NCI-H2227 (cell line): ENCODE measurements at regions not wholly inside any gene's neighbourhood (a gene's known extent, or its start where the extent isn't known, plus 50 kb on each side); places are given as distances from the start of the nearest gene placed in this dataset.

Source experiments
- DNase-seq: peaks from one replicate; lab custom pipeline; 2025; ENCODE audit not compliant: unreplicated experiment; lab: John Stamatoyannopoulos, UW

DNA sequence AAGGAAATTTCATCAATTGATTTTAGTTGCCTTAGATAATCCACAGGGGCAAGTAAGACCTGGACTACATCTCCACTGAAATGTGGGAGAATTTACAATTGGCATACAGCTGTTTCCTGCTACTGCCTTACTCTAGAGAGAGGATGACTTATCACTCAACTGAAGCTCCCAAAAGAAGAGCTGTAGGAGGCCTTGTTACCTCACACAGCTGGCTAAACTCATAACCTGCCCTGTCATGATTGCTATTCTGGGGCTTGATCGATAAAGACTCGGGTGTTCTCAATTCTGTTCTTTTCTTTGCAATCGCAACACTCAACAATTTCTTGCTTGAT, 1396.4 kb downstream of the EFNB2 start:
- no peak for DNase-seq

DNA sequence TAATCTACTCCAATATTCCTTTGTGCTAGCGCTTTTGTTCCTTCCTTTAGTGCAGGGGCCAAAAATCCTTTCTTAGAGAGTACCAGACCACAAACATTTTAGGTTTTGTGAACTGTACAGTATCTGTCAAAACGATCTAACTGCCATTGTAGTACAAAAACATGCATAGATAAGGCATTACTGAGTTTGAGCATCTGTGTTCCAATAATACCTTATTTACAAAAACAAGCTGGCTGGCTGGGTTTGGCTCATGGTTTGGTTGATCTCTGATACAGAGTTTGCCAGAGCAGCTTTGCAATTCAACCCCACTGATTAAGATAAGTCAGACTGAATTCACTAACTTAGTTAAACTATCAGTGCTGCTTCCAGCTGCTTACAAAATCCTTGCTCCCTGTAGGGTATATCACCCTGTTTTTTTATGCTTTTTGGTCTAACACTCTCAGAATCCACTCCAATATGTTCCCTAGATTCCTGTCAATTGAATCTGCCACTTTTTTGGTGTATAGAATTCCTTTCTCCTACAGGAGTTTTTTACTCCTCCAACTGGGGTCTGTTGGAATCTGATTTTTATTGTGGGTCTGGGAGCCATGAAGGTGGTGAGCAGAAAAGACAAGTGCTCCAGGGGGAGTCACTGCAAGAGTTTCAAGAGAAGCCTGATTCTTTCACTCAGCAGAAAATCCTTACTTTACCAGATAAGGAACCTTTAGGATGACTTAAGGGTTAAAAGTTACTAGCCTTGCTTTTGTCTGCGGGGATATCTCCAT, 1399.4 kb downstream of the EFNB2 start:
- DNase-seq, result no peak

DNA sequence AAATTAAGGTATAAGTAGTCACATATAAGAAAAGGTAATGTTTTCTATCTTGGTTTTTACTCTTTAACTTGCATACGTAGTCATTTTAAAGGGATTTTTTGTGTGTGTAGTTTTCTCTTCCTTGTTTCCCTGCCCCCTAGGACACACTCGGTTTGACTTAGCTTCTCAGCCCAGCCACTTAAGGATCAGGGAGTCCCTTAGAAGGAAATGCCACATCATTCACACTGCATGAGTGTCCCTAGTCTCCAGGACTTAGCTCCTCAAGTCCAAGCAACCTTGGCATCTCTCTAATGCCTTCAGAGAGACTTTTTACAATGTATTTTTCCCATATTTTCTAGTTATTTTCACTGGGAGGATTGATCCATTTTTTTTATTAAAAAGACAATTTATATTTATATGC, 1407.7 kb downstream of the EFNB2 start:
- DNase-seq, result no peak

DNA sequence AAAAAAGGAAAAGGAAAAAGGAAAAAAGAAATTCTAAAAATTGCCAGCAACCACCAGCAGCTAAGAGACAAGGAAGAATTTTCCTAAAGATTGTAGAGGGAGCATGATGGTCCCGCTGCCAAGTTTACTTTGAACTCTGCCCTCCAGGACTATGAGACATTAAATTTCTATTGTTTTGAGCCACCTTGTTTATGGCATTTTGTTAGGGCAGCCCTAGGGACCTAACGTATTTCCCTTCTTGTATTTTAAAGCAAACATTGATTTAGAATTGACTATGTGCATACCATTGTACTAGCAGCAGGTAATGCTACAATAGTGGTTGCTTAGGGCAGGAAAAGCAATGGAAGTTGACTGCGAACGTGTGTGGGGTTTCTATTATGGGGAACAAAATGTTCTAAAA, 1414.2 kb downstream of the EFNB2 start:
- no peak for DNase-seq

DNA sequence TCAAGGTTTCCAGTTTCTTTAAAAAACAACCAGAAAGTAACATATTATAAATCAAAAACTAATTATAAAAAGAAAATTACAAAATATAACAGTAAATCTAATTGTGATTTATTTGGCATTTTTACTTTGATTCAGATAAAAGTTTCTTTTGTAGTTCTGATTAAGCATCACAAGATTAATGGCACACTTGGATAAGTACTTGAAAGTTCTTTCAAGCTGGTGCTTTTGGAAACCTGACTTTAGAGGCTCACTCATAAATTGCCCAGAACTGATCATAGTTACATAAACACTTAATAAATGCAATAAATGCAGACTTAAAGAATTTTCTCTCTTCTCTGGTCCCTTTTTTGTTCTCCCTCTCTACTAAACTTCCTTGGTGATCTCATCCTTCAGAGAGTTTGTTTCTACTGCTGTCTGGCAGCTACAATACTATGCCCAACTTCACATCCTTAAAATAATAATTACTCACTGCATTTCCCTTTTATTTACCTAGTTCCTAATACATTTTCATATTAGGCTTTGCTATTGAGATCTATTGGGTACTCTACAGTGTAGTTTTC, 1417.0 kb downstream of the EFNB2 start:
- no peak for DNase-seq

DNA sequence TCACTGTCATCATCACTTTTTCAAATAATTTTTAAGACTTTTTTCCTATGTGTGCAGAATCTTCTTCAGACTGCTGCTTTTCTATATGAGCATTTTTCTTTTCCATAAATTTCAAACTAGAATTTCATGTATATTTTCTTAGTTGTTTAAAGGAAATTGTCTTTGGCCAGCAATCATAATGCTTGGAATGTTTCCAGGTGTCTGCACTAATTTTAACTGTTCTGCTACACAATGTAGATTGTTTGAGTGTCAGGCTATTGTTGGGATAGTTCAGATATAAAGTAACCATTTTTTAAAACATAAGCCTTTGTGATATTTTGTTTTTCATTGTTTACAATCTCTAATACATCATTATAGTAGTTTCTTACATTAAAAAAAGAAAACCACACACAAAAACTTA, 1418.5 kb downstream of the EFNB2 start:
- no peak for DNase-seq

DNA sequence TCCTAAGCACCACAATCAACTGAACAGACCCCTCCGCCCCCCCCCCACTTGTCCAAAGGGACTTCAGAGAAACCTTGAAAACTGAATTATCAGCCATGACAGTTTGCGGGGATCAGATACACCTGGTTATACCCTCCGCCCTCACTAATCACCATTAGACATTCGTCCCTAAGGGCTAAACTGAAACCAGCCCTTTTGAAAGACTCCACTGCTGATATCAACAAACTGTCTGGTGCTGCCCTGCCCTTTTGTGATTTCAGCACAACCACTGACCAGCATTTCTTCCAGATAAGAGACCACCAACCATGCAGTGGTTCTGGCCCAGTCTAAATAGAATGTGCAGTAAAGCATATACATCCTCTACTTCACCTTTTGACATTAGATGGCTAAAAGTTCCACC, 1422.9 kb downstream of the EFNB2 start:
- no peak for DNase-seq

DNA sequence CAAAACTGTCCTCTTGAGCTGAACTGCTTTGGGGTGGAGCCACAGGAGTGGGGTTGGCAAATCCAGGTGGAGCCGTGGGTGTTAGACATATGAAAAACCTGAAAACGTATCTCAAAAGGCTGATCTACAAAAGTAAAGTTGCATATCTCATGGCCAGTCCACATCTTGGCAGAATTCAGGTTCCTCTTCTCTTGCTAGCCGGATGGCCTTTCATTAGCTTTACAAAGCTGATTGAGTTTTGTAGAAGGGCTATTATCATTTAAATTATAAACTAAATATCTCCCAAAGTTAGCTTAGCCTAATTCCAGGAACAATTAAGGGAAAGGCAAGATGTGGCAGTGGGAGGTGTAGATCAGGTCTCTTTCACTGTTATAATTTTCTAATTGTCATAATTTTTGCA, 1427.7 kb downstream of the EFNB2 start:
- DNase-seq, result no peak

DNA sequence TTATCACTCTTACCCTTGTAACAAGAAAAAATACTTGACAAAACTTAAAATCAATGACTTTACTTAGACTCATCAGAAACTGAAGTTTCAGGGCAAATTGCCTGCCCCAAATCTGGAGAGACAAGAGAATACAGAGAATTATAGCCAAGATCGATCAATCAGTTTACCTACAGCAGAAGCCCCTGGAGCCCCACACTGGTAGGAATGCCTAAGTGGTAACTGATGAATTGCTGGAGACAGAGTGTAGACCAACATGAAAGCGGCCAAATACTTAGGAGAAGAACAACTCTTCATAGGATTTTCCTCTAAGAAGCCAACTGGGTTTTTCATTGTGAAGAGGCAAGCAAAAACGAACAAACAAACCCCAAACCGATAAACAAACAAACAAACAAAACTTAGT, 1430.0 kb downstream of the EFNB2 start:
- DNase-seq, result no peak

DNA sequence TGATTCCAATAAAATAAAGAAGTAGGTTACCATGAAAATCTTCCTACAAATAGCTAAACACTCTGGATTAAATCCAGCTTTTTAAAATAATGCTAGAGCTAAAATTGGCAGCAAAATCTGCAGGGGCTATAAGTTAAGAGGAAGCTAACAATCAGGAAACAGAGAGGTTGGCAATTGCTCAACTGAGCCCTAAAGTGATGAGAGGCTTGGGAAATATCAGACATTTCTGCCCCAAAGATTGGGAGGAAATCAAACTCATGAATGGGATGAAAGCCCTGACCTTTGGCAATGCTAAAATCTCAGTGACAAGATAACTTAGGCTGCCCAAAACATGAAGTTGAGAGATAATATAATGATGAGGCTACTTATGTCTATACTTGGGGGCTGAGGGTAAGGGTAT, 1437.9 kb downstream of the EFNB2 start:
- DNase-seq, result no peak

DNA sequence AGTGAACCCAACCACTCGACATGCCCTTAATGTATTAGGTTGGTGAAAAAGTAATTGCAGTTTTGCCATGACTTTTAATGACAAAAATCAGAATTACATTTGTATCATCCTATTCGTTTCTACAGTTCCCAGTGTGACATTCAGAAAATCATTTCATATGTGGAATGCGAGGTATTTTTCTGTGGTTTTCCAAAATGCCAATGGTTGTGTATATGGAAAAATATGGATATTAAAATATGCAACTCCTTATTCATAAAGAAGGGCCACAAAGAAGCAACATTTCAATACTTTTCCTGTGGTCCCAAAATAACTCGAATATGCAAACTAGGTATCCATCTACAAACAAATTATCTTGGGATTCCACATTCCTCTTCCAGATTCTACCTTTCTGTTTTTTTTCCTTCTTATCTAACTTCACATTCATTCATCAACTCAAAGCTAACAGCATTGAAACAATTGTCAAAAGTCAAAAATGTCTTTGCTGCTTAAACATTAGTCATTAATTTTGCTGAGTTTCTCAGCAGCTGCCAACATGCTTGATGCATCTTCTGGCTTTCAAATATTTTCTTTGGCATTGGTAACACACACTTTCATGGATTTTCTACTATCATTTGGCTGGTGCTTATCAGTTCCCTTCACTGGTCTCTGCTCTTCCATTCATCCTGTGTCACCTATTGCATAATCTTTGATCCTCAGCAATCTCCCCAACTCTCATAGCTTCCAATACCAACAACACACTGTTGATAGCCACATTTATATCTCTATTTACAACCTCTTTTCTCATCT, 1445.4 kb downstream of the EFNB2 start:
- DNase-seq, result no peak

DNA sequence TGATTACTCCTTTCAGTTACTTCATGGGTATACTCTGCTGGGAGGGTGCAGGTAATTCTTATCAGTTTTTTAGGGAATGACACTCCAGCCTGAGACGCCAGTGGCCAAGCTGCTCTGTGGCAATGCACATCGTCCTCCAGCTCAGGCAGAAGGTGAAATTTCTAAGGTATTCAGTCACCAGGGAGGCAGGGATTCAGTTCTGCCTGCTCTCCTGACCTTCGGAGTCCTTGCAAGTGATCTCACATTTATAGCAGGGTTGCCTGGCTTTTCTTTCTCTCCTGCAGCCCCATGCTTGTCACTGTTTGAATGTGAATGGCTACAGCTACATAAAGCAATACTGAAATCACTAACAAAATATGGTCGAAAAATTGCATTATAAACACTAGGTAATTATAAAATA, 1447.5 kb downstream of the EFNB2 start:
- no peak for DNase-seq

DNA sequence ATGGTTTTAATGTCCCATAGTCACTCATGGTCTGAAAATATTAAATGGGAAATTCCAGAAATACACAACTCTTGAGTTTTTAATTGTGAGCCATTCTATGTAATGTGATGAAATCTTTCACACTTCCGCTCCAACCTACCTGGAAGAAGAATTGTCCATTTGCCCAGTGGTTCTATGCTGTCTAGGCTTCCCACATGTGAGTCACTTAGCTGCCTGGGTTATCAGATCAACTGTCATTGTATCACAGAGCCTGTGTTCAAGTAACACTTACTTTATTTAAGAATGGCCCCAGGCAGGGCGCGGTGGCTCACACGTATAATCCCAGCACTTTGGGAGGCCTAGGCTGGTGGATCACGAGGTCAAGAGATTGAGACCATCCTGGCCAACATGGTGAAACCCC, 1450.5 kb downstream of the EFNB2 start:
- no peak for DNase-seq

DNA sequence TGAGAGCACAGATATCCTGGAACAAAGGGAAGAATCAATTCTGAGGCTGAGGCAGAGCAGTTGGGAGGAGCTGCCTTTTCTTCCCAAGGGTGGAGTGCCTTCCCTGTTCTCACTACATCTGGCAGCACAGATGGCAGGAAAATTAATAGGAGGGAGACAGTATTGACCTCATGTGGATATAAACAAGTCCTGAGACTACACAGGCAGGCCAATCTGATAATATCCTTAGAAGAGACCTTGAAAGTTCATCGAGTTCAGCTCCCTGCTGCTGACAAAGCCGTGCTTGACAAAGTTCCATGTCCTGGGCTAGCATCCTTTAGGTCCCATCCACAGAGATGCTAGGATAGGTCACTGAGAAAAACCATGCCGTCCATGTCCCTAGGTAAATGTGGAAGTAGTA, 1451.5 kb downstream of the EFNB2 start:
- DNase-seq, result peak; percentile 29

DNA sequence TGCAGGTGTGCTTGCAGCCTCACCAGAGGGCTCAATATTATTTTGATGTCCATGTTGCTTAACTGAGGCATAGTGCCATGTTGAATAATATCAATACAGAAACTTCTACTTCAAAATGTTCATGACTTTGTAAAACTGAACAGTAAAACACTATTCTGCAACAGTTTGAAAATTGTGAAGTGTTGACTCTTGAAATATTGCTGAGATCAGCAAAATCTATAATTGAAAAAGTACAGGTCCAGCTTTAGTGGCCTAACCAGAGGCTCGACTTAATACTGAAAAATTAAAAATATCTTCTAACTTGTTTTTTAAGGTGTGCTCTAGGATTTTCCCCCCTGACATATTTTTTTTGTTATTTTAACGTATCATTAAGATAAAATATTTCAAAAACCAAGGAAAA, 1460.7 kb downstream of the EFNB2 start:
- DNase-seq, result no peak

DNA sequence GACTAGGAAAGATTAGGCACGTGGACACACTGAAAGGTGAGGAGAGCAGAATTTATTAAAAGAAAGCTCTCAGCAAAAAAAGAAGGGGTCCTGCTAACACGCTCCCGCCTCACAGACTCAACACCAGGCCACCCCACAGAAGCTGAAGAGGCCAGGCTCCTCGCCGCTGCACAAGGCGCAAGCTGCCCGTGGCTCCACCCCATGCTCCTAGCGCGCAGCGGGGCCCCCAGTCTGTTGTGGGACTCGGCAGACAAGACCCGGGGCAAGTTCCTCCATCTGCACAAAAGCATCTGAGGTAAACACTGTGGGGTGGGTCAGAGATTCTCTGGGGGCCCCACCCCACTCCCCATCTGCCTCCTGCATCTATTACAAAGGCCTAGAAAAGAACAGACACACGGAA, 1462.4 kb downstream of the EFNB2 start:
- DNase-seq, result no peak

DNA sequence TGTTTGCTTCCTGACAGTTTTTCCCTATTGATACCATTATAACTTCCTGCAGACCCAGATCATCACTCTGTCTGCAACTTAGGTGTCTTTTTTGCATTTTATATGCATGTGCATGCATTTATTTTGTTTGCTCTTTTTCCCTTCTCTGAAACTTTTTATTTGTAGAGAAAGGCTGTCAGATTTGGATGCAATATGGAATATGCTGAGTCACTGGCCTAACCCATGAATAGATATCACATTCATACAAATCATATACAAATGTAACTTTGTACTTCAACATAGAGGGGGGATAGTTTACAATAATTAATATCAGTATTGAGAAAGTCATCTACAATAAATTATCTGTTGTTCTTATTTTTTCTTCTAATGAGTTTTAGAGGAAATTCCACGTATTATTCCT, 1465.0 kb downstream of the EFNB2 start:
- DNase-seq, result no peak

DNA sequence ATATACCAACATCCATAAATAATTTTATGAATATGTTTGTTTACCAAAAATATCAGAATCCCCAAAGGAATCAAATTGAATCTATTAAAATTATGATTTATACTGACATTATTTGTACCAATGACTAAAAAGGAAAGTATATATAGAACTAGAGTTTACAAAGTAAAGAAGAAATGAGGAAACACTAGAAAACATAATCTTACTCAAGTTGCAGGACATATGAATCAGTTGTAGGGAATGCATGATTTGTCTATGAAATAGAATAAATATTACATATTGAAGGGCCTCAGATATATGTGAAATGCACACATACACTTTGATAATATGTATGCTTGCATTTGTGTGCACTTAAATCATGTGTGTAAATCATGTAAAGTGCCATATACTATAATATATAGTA, 1466.4 kb downstream of the EFNB2 start:
- DNase-seq, result no peak

DNA sequence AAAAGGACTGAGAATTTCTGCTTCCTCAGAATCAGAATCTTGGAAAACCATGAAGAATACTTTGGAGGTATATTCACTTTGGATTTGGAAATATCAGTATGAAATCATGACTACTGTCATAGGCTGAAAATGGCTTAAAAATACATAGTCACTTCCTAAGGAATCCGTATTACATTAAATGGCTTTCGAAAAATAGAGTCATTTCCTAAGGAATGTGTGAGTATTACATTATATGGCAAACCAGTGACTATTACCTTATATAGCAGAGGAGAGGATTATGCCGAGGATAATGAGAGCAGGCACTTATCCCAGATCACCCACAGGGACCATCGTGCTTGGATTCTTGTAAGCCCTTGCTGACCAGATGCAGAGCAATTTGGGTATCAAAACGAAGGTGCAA, 1471.8 kb downstream of the EFNB2 start:
- DNase-seq, result no peak

DNA sequence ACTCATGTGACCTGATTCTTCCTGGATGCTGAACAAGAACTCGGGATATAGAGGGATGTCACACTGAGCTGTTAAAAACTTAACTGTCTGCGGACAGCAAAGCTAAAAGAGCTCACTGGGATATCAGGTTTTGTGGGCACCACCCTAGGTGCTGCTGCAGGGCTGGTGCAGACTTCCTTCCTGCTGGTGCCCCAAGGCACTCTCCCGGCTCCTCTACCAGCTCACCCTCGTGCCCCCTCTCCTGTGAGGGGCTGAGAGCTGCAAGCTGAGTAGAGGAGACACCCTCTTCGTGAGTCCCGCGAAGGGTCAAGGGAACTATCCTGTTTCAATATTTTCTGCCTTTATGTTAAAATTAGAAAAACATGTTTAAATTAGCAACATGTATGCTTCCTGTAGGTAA, 1475.7 kb downstream of the EFNB2 start:
- DNase-seq, result no peak

DNA sequence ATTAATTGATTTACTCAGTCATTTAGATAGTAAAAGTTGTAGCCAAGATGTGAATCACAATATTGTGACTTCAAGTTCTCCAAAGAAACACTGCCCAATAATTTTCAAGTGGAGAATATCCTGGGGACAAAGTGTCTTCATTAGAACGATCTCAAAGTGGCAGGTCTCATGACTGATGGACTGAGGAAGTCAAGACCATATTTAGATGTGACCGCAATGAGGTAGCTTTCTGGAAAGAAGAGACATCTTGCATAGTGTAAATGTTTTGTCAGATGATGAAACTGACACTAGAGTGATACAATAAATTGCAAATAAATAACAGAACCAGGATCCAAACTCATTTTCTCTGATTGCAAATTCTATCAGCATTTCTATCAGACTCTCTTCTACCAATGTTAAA, 1476.9 kb downstream of the EFNB2 start:
- no peak for DNase-seq

DNA sequence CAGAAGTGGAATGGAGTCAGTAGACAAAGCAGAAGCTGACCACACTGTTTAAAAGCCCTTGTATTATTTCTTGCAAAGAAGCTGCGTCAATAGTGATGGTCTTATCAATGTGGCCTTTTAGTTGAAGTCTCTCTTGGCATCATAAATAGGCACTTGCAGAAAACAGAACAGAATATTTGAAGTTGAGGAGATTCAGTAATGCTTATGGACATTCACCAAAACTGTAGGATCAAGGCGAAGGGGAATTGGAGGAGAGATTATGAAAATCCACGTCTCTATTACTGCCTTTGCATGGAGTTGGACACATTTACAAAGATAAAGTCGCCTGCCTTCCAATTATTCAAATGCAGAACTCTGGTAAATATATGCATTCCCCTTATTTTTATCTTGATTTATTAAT, 1482.8 kb downstream of the EFNB2 start:
- no peak for DNase-seq

DNA sequence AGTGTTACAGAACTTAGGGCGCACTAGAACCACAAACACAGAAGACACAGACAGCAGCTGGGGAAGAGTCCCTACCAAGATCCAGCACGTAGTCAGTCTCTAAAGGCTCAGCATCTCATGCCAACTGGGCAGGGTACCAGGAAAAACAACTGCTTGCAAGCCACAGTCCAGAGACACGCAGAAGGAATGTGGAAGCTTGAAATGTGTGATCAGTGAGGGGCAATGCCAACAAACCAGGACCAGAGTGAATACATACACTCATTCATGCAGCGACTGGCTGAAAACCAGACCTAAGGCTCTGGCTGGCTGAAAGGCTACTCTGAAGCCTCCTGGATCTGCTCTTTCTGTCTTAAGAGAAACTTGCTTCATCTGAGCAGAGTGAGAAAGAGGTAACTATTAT, 1484.8 kb downstream of the EFNB2 start:
- DNase-seq, result no peak
